HCT116 (cell line): ENCODE measurements at regions not wholly inside any gene's neighbourhood (a gene's known extent, or its start where the extent isn't known, plus 50 kb on each side); places are given as distances from the start of the nearest gene placed in this dataset.

Experiments
- ATAC-seq: fragments of 200-7000 bp; cut with Tn5 transposase; 2 replicates; pipeline ENCODE4 v1.9.1; 2020; ENCODE audit warnings: mild to moderate bottlenecking, moderate library complexity
- BruUV-seq: library from RNA; stranded (reverse); fragments of 400-500 nt; replicated peaks from 2 replicates; lab custom pipeline; 2021; lab: Mats Ljungman, UMichigan
- CTCF ChIA-PET: fragments of 300-600 bp; sonication (Branson Sonifier 250); formaldehyde crosslinking; loops from one replicate; lab custom pipeline; 2021; ENCODE audit warnings: antibody characterized with exemption; lab: Charles Lee
- POLR2A ChIA-PET: fragments of 300-600, 350-600 bp; sonication (Branson Sonifier 250); formaldehyde crosslinking; loops from one replicate; lab custom pipeline; 2021; ENCODE audit warnings: antibody characterized with exemption; lab: Charles Lee
- RAD21 ChIA-PET, 2 experiments: fragments of 300-600 bp; sonication (Branson Sonifier 250); formaldehyde crosslinking; loops; one replicate each; lab custom pipeline; 2023; ENCODE audit warnings: low total read pairs in 2 of 2; ENCODE audit not compliant: uncharacterized antibody in 2 of 2, unreplicated experiment in 2 of 2, low non-redundant PET in 1 of 2; lab: Charles Lee
- DNase-seq: peaks from one replicate; pipeline ENCODE4 v3.0.0-alpha.2; 2010; ENCODE audit warnings: low read depth, low spot score
- H2AFZ ChIP-seq: fragments of 200-600 bp; shearing (Covaris generic), sonication (generic); 2 replicates; pipeline ENCODE4 v1.6.1; 2017; ENCODE audit warnings: low read depth, mixed run types, mixed read lengths, antibody characterized with exemption, low read length; ENCODE audit not compliant: poor library complexity, severe bottlenecking
- H3K27ac ChIP-seq: 2 replicates; pipeline ENCODE4 v1.5.1; 2012; ENCODE audit warnings: low read depth, low read length
- H3K27me3 ChIP-seq: fragments of 200-600 bp; sonication (generic); 2 replicates; pipeline ENCODE4 v1.6.1; 2016; ENCODE audit warnings: mixed run types, low read length, mixed read lengths; ENCODE audit not compliant: insufficient read depth
- H3K36me3 ChIP-seq, 2 experiments: fragments of 200-500 bp in 1 of 2; fragments of 200-600 bp in 1 of 2; sonication (Bioruptor generic) in 1 of 2; sonication (generic) in 1 of 2; 2 replicates each; pipeline versions ENCODE4 v1.5.1 to v1.6.1; 2014 to 2016; ENCODE audit warnings: low read length in 2 of 2, inconsistent platforms in 1 of 2, mixed read lengths in 1 of 2, mixed run types in 1 of 2; ENCODE audit not compliant: insufficient read depth in 2 of 2, control insufficient read depth in 1 of 2
- H3K4me1 ChIP-seq, 2 experiments: fragments of 200-600 bp in 1 of 2; sonication (generic) in 1 of 2; 2 replicates each; pipeline versions ENCODE4 v1.5.1 to v1.6.1; 2012 to 2017; ENCODE audit warnings: low read length in 2 of 2, inconsistent platforms in 1 of 2, mild to moderate bottlenecking in 1 of 2, mixed read lengths in 1 of 2, mixed run types in 1 of 2, moderate library complexity in 1 of 2; ENCODE audit not compliant: insufficient read depth in 2 of 2, control insufficient read depth in 1 of 2
- H3K4me2 ChIP-seq: fragments of 200-600 bp; sonication (generic); 2 replicates; pipeline ENCODE4 v1.6.1; 2017; ENCODE audit warnings: mixed run types, low read length, mixed read lengths
- H3K4me3 ChIP-seq, 2 experiments: fragments of 200-600 bp in 1 of 2; sonication (generic) in 1 of 2; replicated peaks in 1 of 2; 2 replicates each; pipeline ENCODE4 v1.5.1; 2011 to 2016; ENCODE audit warnings: low read length in 2 of 2, control low read depth in 1 of 2, low read depth in 1 of 2, mild to moderate bottlenecking in 1 of 2, mixed read lengths in 1 of 2, mixed run types in 1 of 2
- H3K79me2 ChIP-seq: fragments of 200-600 bp; sonication (generic); 2 replicates; pipeline ENCODE4 v1.6.1; 2017; ENCODE audit warnings: mild to moderate bottlenecking, mixed run types, low read length, moderate library complexity, mixed read lengths; ENCODE audit not compliant: insufficient read depth
- H3K9ac ChIP-seq: fragments of 200-600 bp; sonication (generic); 2 replicates; pipeline ENCODE4 v1.6.1; 2016; ENCODE audit warnings: low read length, mixed read lengths
- H3K9me2 ChIP-seq: fragments of 200-600 bp; sonication (generic), shearing (Covaris generic); 2 replicates; pipeline ENCODE4 v1.6.1; 2017; ENCODE audit warnings: mixed run types, mild to moderate bottlenecking, moderate library complexity; ENCODE audit not compliant: insufficient read depth
- H3K9me3 ChIP-seq, 2 experiments: fragments of 200-500 bp in 1 of 2; fragments of 200-600 bp in 1 of 2; sonication (Bioruptor generic) in 1 of 2; sonication (generic) in 1 of 2; 2 replicates each; pipeline ENCODE4 v1.6.1; 2014 to 2017; ENCODE audit warnings: low read length in 2 of 2, mixed read lengths in 2 of 2, inconsistent platforms in 1 of 2, low read depth in 1 of 2, mild to moderate bottlenecking in 1 of 2, mixed run types in 1 of 2, moderate library complexity in 1 of 2; ENCODE audit not compliant: control insufficient read depth in 1 of 2, insufficient read depth in 1 of 2
- H4K20me1 ChIP-seq: fragments of 200-600 bp; sonication (generic), shearing (Covaris generic); 2 replicates; pipeline ENCODE4 v1.6.1; 2017; ENCODE audit warnings: mixed run types, mild to moderate bottlenecking, moderate library complexity; ENCODE audit not compliant: insufficient read depth
- ATF3 ChIP-seq: IDR thresholded peaks from 2 replicates; pipeline ENCODE4 v1.6.1; 2012
- EZH2 ChIP-seq: fragments of 200-600 bp; sonication (generic); IDR thresholded peaks from 2 replicates; pipeline ENCODE4 v1.6.1; 2017; ENCODE audit warnings: antibody characterized with exemption, mixed run types
- JUND ChIP-seq: IDR thresholded peaks from 2 replicates; pipeline ENCODE4 v1.6.1; 2012
- MAX ChIP-seq: IDR thresholded peaks from 2 replicates; pipeline ENCODE4 v1.6.1; 2012
- TCF7L2 ChIP-seq: IDR thresholded peaks from 2 replicates; pipeline ENCODE4 v1.7.0; 2011; ENCODE audit warnings: borderline replicate concordance, inconsistent platforms; ENCODE audit not compliant: insufficient read depth, insufficient read length; ENCODE audit errors: extremely low read depth
- ZBTB33 ChIP-seq: IDR thresholded peaks from 2 replicates; pipeline ENCODE4 v1.6.1; 2011; ENCODE audit warnings: mild to moderate bottlenecking, low read length, moderate library complexity; ENCODE audit not compliant: insufficient replicate concordance; ENCODE audit errors: extremely low read depth
- ZNF274 ChIP-seq: fragments of 200-500 bp; sonication (Bioruptor generic); IDR thresholded peaks from 2 replicates; pipeline ENCODE4 v1.6.1; 2014; ENCODE audit warnings: mild to moderate bottlenecking, low read depth, low read length, inconsistent platforms
- intact Hi-C: fragments of 100-400 bp; cut with micrococcal nuclease; formaldehyde crosslinking; loops from 2 replicates; pipeline ENCODE4 v1.10.0; 2022
- TF ChIP-seq, protein P1 (sequence below), 3 experiments: fragments of 200-600 bp in 1 of 3; sonication (generic) in 1 of 3; IDR thresholded peaks in 2 of 3; conservative IDR thresholded peaks in 1 of 3; 2 replicates each; pipeline ENCODE4 v1.5.1; 2012 to 2017; ENCODE audit warnings: low read depth in 2 of 3, low read length in 2 of 3, antibody characterized with exemption in 1 of 3, borderline replicate concordance in 1 of 3, control low read depth in 1 of 3, mild to moderate bottlenecking in 1 of 3, mixed read lengths in 1 of 3, mixed run types in 1 of 3, moderate library complexity in 1 of 3; ENCODE audit not compliant: insufficient read depth in 1 of 3

DNA sequence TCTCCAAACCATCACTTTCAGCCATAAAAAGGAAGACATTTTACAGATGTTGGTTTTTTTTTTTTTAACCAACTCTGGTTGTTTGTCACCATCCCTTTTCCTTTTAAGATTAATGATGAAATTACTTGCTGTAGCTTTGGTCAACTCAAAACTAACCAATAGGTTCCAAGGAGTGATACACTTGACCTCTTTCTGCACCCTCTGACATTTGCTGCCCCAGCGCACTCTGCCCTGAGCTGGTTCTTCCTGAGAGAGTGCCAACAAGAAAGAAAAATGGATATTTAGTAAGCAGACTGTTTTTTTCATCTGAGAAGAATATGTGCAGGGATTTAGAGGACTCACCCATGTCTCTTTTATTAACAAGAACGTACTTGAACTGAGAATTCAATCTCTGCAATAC is 520.0 kb downstream of the TXNL1 start:
- Histone ChIP-seq H3K4me2 (no peak overlapping the region), H3K9me2 (no peaks in the 10 kb centered on the region), H3K9me3 (peaks cover 9 to 21% of the 10 kb centered on the region in 2 experiments; a peak in 2 of 4 replicates), H3K9ac (no peak overlapping the region), H4K20me1 (no peaks in the 10 kb centered on the region), H2AFZ (no peak overlapping the region), H3K36me3 (no peaks in the 10 kb centered on the region), H3K4me3 (no peak overlapping the region), H3K27ac (no peak overlapping the region), H3K27me3 (no peaks in the 10 kb centered on the region), H3K4me1 (no peaks in the 10 kb centered on the region), H3K79me2 (no peaks in the 10 kb centered on the region)
- POLR2A ChIA-PET = no interaction called here
- no peak for TF ChIP-seq ATF3
- TF ChIP-seq ZNF274 = no peak
- TF ChIP-seq MAX = no peak
- no peak for TF ChIP-seq TCF7L2
- TF ChIP-seq, protein P1, sequence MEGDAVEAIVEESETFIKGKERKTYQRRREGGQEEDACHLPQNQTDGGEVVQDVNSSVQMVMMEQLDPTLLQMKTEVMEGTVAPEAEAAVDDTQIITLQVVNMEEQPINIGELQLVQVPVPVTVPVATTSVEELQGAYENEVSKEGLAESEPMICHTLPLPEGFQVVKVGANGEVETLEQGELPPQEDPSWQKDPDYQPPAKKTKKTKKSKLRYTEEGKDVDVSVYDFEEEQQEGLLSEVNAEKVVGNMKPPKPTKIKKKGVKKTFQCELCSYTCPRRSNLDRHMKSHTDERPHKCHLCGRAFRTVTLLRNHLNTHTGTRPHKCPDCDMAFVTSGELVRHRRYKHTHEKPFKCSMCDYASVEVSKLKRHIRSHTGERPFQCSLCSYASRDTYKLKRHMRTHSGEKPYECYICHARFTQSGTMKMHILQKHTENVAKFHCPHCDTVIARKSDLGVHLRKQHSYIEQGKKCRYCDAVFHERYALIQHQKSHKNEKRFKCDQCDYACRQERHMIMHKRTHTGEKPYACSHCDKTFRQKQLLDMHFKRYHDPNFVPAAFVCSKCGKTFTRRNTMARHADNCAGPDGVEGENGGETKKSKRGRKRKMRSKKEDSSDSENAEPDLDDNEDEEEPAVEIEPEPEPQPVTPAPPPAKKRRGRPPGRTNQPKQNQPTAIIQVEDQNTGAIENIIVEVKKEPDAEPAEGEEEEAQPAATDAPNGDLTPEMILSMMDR (IDR thresholded peaks at IDR 0.05 in 2 of 3, conservative IDR thresholded peaks at IDR 0.05 in 1 of 3; ENCODE audit: borderline replicate concordance in 1 of 3, insufficient read depth in 1 of 3, low read depth in 2 of 3, low read length in 2 of 3) = no peak
- TF ChIP-seq EZH2 = no peak
- no peak for TF ChIP-seq ZBTB33
- no peak for TF ChIP-seq JUND
- no peak for ATAC-seq
- intact Hi-C loops = no loop called here
- DNase-seq = no peak
- no TSS peak for BruUV-seq
- CTCF ChIA-PET = no interaction called here
- RAD21 ChIA-PET = no interaction called here
